ENCODE measurements at regions not wholly inside any gene's neighbourhood (a gene's known extent, or its start where the extent isn't known, plus 50 kb on each side); places are given as distances from the start of the nearest gene placed in this dataset.

- DNase-seq (ENCODE audit: low spot score, unreplicated experiment) = no peak
- no peaks in the 10 kb centered on the region for H3K27me3 Mint-ChIP-seq
- no peak for TF ChIP-seq CTCF (IDR thresholded peaks at IDR 0.05; ENCODE audit: unreplicated experiment)
- no peaks in the 10 kb centered on the region for H3K36me3 Mint-ChIP-seq (ENCODE audit: insufficient read depth)
- peak overlapping the region; percentile 45 for H3K27ac Mint-ChIP-seq
- no peak overlapping the region for H3K4me3 Mint-ChIP-seq (ENCODE audit: low read depth)
- H3K4me1 Mint-ChIP-seq (ENCODE audit: low read depth) = no peaks in the 10 kb centered on the region
- no peaks in the 10 kb centered on the region for H3K9me3 Mint-ChIP-seq (ENCODE audit: low read depth)
Measured at GRCh38 chr1:106980121-106980520, 76.4 kb upstream of the PRMT6 start.

- TF ChIP-seq CTCF (IDR thresholded peaks at IDR 0.05; ENCODE audit: unreplicated experiment) = no peak
- H3K36me3 Mint-ChIP-seq (ENCODE audit: insufficient read depth) = no peaks in the 10 kb centered on the region
Measured at GRCh38 chr1:106984801-106985200, 71.7 kb upstream of the PRMT6 start.

GRCh38 chr1:106986603-106987002, 69.9 kb upstream of the PRMT6 start:
- H3K9me3 Mint-ChIP-seq (ENCODE audit: low read depth) = no peaks in the 10 kb centered on the region
- H3K4me3 Mint-ChIP-seq (ENCODE audit: low read depth) = no peak overlapping the region
- no peak for DNase-seq (ENCODE audit: low spot score, unreplicated experiment)
- no peaks in the 10 kb centered on the region for H3K36me3 Mint-ChIP-seq (ENCODE audit: insufficient read depth)
- no peak for TF ChIP-seq CTCF (IDR thresholded peaks at IDR 0.05; ENCODE audit: unreplicated experiment)
- no peaks in the 10 kb centered on the region for H3K4me1 Mint-ChIP-seq (ENCODE audit: low read depth)
- H3K27ac Mint-ChIP-seq = no peak overlapping the region
- no peaks in the 10 kb centered on the region for H3K27me3 Mint-ChIP-seq

More at GRCh38 chr1:106984801-106985200, 71.7 kb upstream of the PRMT6 start:
- H3K27ac Mint-ChIP-seq = no peak overlapping the region
- H3K4me1 Mint-ChIP-seq (ENCODE audit: low read depth) = no peaks in the 10 kb centered on the region
- H3K27me3 Mint-ChIP-seq = no peaks in the 10 kb centered on the region
- DNase-seq (ENCODE audit: low spot score, unreplicated experiment) = no peak
- H3K9me3 Mint-ChIP-seq (ENCODE audit: low read depth) = no peaks in the 10 kb centered on the region
- H3K4me3 Mint-ChIP-seq (ENCODE audit: low read depth) = no peak overlapping the region

GRCh38 chr1:106995970-106996369, 60.5 kb upstream of the PRMT6 start:
- no peaks in the 10 kb centered on the region for H3K4me1 Mint-ChIP-seq (ENCODE audit: low read depth)
- no peak for TF ChIP-seq CTCF (IDR thresholded peaks at IDR 0.05; ENCODE audit: unreplicated experiment)
- no peak overlapping the region for H3K4me3 Mint-ChIP-seq (ENCODE audit: low read depth)
- no peaks in the 10 kb centered on the region for H3K27me3 Mint-ChIP-seq
- no peak for DNase-seq (ENCODE audit: low spot score, unreplicated experiment)
- no peaks in the 10 kb centered on the region for H3K9me3 Mint-ChIP-seq (ENCODE audit: low read depth)
- H3K27ac Mint-ChIP-seq = no peak overlapping the region
- no peaks in the 10 kb centered on the region for H3K36me3 Mint-ChIP-seq (ENCODE audit: insufficient read depth)

- no peak overlapping the region for H3K27ac Mint-ChIP-seq
- H3K4me3 Mint-ChIP-seq (ENCODE audit: low read depth) = no peak overlapping the region
- no peak for TF ChIP-seq CTCF (IDR thresholded peaks at IDR 0.05; ENCODE audit: unreplicated experiment)
- no peaks in the 10 kb centered on the region for H3K4me1 Mint-ChIP-seq (ENCODE audit: low read depth)
- no peaks in the 10 kb centered on the region for H3K36me3 Mint-ChIP-seq (ENCODE audit: insufficient read depth)
- H3K27me3 Mint-ChIP-seq = no peaks in the 10 kb centered on the region
- no peak for DNase-seq (ENCODE audit: low spot score, unreplicated experiment)
- no peaks in the 10 kb centered on the region for H3K9me3 Mint-ChIP-seq (ENCODE audit: low read depth)
Measured at GRCh38 chr1:106998431-106999002, 58.0 kb upstream of the PRMT6 start.

All from progenitor cell of endocrine pancreas (in vitro differentiated cells).